Muscle layer of colon (tissue), 2 donors: ENCODE measurements at regions not wholly inside any gene's neighbourhood (a gene's known extent, or its start where the extent isn't known, plus 50 kb on each side); places are given as distances from the start of the nearest gene placed in this dataset.

Source experiments
- H3K27ac ChIP-seq: one replicate; pipeline ENCODE4 v1.7.0; 2013; ENCODE audit warnings: low read depth, mild to moderate bottlenecking, low read length, moderate library complexity
- H3K27me3 ChIP-seq, 2 donors: one replicate each; pipeline ENCODE4 v1.7.0; 2013; ENCODE audit warnings: low read length in 2 of 2, mild to moderate bottlenecking in 2 of 2; ENCODE audit not compliant: insufficient read depth in 2 of 2, control insufficient read depth in 1 of 2
- H3K36me3 ChIP-seq: one replicate; pipeline ENCODE4 v1.7.0; 2013; ENCODE audit warnings: mild to moderate bottlenecking, low read length; ENCODE audit not compliant: insufficient read depth
- H3K4me1 ChIP-seq: one replicate; pipeline ENCODE4 v1.7.0; 2013; ENCODE audit warnings: mild to moderate bottlenecking, low read length; ENCODE audit not compliant: insufficient read depth
- H3K4me3 ChIP-seq, 2 donors: one replicate each; pipeline ENCODE4 v1.7.0; 2013; ENCODE audit warnings: low read length in 2 of 2, low read depth in 1 of 2, mild to moderate bottlenecking in 1 of 2, moderate library complexity in 1 of 2
- H3K9ac ChIP-seq: one replicate; pipeline ENCODE4 v1.7.0; 2013; ENCODE audit warnings: low read length
- H3K9me3 ChIP-seq: one replicate; pipeline ENCODE4 v1.7.0; 2013; ENCODE audit warnings: mild to moderate bottlenecking, low read length
- donor health status: abdominal sarcoma.
- donor health status: Adenocarcinoma of cecum.

- Histone ChIP-seq H3K27me3 (no peaks in the 10 kb centered on the region), H3K9ac (no peak overlapping the region), H3K9me3 (peaks cover 5% of the 10 kb centered on the region), H3K4me1 (no peaks in the 10 kb centered on the region), H3K27ac (no peak overlapping the region), H3K4me3 (no peak overlapping the region), H3K36me3 (no peaks in the 10 kb centered on the region)
These were observed 84.3 kb downstream of the DIRAS3 start for GRCh38 chr1:67965995-67966665.

- no peak overlapping the region for H3K27ac ChIP-seq
- H3K27me3 ChIP-seq, result no peaks in the 10 kb centered on the region
- no peaks in the 10 kb centered on the region for H3K36me3 ChIP-seq
- no peak overlapping the region for H3K4me3 ChIP-seq
- peaks cover 5% of the 10 kb centered on the region for H3K9me3 ChIP-seq
- H3K4me1 ChIP-seq, result no peaks in the 10 kb centered on the region
- no peak overlapping the region for H3K9ac ChIP-seq
These were observed 87.2 kb downstream of the DIRAS3 start for GRCh38 chr1:67963263-67963662.

GRCh38 chr1:67960766-67961165 is 89.7 kb downstream of the DIRAS3 start:
- no peak overlapping the region for H3K4me3 ChIP-seq
- H3K9ac ChIP-seq, result no peak overlapping the region
- no peaks in the 10 kb centered on the region for H3K27me3 ChIP-seq

GRCh38 chr1:67958472-67958871 is 92.0 kb downstream of the DIRAS3 start:
- Histone ChIP-seq H3K9ac (no peak overlapping the region), H3K36me3 (no peaks in the 10 kb centered on the region), H3K4me1 (peaks cover 12% of the 10 kb centered on the region), H3K9me3 (no peaks in the 10 kb centered on the region), H3K4me3 (no peak overlapping the region), H3K27ac (no peak overlapping the region), H3K27me3 (no peaks in the 10 kb centered on the region)

More at GRCh38 chr1:67960766-67961165, 89.7 kb downstream of the DIRAS3 start:
- Histone ChIP-seq H3K9me3 (peaks cover 5% of the 10 kb centered on the region), H3K4me1 (peaks cover 12% of the 10 kb centered on the region), H3K36me3 (no peaks in the 10 kb centered on the region), H3K27ac (no peak overlapping the region)

GRCh38 chr1:67957066-67957465 is 93.4 kb downstream of the DIRAS3 start:
- Histone ChIP-seq H3K36me3 (no peaks in the 10 kb centered on the region), H3K9ac (no peak overlapping the region), H3K4me1 (peaks cover 12% of the 10 kb centered on the region), H3K4me3 (peak overlapping the region in 1 of 2 donors; percentile 25), H3K27ac (no peak overlapping the region), H3K9me3 (no peaks in the 10 kb centered on the region), H3K27me3 (no peaks in the 10 kb centered on the region)

GRCh38 chr1:67956116-67956515 is 94.3 kb downstream of the DIRAS3 start:
- H3K9me3 ChIP-seq, result no peaks in the 10 kb centered on the region
- no peak overlapping the region for H3K27ac ChIP-seq
- peaks cover 12% of the 10 kb centered on the region for H3K4me1 ChIP-seq
- H3K4me3 ChIP-seq, result no peak overlapping the region
- H3K36me3 ChIP-seq, result no peaks in the 10 kb centered on the region
- H3K27me3 ChIP-seq, result no peaks in the 10 kb centered on the region
- no peak overlapping the region for H3K9ac ChIP-seq

- H3K36me3 ChIP-seq, result no peaks in the 10 kb centered on the region
- no peak overlapping the region for H3K4me3 ChIP-seq
- no peaks in the 10 kb centered on the region for H3K27me3 ChIP-seq
- no peak overlapping the region for H3K9ac ChIP-seq
- peaks cover 12% of the 10 kb centered on the region for H3K4me1 ChIP-seq
- no peaks in the 10 kb centered on the region for H3K9me3 ChIP-seq
- no peak overlapping the region for H3K27ac ChIP-seq
These were observed 94.8 kb downstream of the DIRAS3 start for GRCh38 chr1:67955591-67955990.

- Histone ChIP-seq H3K9ac (no peak overlapping the region), H3K36me3 (no peaks in the 10 kb centered on the region), H3K9me3 (no peaks in the 10 kb centered on the region), H3K27ac (no peak overlapping the region), H3K4me3 (no peak overlapping the region), H3K27me3 (no peaks in the 10 kb centered on the region), H3K4me1 (peaks cover 12% of the 10 kb centered on the region)
These were observed 97.1 kb downstream of the DIRAS3 start for GRCh38 chr1:67953301-67953700.

GRCh38 chr1:67952071-67952470 is 98.4 kb downstream of the DIRAS3 start:
- no peaks in the 10 kb centered on the region for H3K36me3 ChIP-seq
- H3K27me3 ChIP-seq, result no peaks in the 10 kb centered on the region
- no peak overlapping the region for H3K27ac ChIP-seq
- no peak overlapping the region for H3K4me3 ChIP-seq
- H3K9ac ChIP-seq, result no peak overlapping the region
- H3K4me1 ChIP-seq, result peaks cover 4% of the 10 kb centered on the region
- H3K9me3 ChIP-seq, result no peaks in the 10 kb centered on the region

GRCh38 chr1:67951014-67951413 is 99.4 kb downstream of the DIRAS3 start:
- Histone ChIP-seq H3K4me3 (no peak overlapping the region), H3K36me3 (no peaks in the 10 kb centered on the region), H3K27me3 (no peaks in the 10 kb centered on the region), H3K4me1 (no peaks in the 10 kb centered on the region), H3K27ac (no peak overlapping the region), H3K9me3 (no peaks in the 10 kb centered on the region), H3K9ac (no peak overlapping the region)

- H3K36me3 ChIP-seq, result no peaks in the 10 kb centered on the region
- H3K27me3 ChIP-seq, result no peaks in the 10 kb centered on the region
- no peak overlapping the region for H3K27ac ChIP-seq
- H3K4me3 ChIP-seq, result no peak overlapping the region
- H3K4me1 ChIP-seq, result no peaks in the 10 kb centered on the region
- no peak overlapping the region for H3K9ac ChIP-seq
- H3K9me3 ChIP-seq, result no peaks in the 10 kb centered on the region
These were observed 102.0 kb downstream of the DIRAS3 start for GRCh38 chr1:67948151-67949080.
